SW 1271 (cell line): ENCODE measurements at regions not wholly inside any gene's neighbourhood (a gene's known extent, or its start where the extent isn't known, plus 50 kb on each side); places are given as distances from the start of the nearest gene placed in this dataset.
A peak's percentile ranks its signal among the peaks of the same experiment; 100 is the strongest.

Experiments used
- DNase-seq, 2 experiments: peaks; one replicate each; lab custom pipeline; 2025; lab: John Stamatoyannopoulos, UW

DNA sequence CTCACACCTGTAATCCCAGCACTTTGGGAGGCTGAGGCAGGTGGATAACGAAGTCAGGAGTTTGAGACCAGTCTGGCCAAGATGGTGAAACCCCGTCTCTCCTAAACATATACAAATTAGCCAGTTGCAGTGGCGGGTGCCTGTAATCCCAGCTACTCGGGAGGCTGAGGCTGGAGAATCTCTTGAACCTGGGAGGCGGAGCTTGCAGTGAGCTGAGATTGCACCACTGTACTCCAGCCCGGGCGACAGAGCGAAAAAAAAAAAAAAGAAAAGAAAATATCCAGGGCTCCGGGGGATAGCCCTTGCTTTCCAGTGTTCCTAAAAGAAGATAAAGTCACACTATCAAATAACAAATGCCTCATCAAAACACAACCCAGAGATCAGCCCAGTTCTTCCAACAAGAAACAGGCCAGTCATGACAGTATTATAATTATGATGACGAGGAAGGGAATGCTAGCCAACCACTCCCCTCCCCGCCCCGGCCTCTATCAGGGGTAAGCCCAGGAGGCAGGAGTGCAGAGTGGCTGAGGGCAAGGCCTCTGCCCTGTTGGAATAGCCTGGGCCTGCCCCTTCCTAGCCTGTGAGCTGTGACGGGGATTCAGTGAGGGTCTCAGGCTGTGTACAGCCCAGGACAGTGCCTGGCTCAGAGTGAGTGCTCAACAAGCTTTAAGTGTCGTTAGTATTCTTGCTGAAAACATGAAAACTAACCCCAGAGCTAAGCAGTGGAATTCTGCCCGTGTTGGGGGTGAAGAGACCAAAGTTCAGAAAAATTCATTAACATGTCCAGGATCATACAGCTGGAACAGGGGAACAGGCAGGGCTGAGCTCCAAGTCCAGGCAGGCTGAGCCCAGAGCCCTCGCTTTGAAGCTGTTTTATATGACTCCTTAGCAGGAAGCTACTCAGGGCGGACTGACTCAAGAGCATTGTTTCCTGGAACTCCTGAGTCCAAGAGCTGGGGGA, 54.3 kb downstream of the FAM241B start:
- DNase-seq: no peak

DNA sequence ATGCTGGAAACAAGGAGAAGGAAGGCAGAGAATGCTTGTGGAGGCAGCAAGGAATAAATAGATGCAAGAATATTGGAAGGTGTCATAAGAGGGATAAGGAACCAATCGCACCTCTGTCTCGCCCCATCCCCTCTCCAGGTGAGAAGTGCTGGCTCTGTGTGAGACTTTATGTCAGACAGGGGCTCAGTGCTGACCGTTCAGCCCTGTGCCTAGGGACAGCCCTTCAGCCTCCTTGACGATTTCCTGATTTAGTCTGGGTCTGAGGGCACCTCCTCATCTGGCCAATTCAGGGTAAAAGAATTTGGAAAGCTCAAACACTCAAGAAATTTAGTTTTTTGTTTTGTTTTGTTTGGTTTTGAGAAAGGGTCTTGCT, 54.9 kb downstream of the FAM241B start:
- DNase-seq: no peak

DNA sequence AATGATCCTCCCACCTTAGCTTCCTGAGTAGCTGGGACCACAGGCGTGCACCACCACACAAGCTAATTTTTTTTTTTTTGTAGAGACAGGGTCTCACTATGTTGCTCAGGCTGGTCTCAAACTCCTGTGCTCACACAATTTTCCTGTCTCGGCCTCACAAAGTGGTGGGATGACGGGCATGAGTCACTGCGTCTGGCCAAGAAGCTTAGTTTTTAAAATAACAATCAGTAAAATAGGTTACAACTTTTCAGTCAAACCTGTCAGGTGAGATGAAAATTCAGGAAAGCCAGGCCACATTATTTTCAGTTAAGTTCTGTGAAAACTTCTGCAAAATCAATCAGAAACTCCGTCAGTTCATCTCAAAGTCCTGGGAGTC, 55.4 kb downstream of the FAM241B start:
- DNase-seq: no peak

DNA sequence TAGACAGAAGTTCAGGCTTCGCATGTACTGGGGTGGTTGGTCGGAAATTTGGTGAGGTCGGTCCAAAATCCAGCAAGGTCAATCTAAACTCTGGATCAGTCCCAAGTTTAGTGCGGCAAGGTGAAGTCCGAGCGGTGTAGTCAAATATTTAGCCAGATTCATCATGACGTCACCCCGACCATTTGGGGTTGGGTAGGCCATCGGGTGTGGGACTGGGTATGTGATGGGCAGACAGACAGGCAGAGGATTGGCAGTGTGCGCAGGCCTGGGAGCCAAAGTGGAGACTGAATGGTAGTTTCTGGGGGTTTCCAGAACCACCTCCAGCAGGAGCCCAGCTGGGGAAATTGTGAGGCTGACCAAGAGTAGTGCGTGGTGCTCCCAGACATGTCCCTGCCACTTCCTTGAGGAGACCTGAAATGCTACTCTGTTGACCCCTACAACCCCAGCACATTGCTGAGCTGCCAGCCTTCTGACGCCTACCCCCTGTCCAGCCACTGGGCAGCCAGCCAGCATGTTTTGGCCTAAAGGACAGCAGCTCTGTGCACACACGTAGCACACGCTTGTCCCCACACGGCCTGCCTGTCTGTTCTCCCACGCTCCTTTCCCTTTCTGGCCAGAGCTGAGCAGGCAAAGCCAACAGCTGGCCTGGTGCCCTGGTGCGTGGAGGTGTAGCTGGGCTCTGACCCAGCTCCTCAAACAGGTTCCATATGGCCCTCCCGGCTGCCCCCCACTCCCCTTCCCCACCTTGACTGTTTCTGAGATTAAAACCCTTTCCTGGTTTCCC, 55.9 kb downstream of the FAM241B start:
- DNase-seq: no peak

DNA sequence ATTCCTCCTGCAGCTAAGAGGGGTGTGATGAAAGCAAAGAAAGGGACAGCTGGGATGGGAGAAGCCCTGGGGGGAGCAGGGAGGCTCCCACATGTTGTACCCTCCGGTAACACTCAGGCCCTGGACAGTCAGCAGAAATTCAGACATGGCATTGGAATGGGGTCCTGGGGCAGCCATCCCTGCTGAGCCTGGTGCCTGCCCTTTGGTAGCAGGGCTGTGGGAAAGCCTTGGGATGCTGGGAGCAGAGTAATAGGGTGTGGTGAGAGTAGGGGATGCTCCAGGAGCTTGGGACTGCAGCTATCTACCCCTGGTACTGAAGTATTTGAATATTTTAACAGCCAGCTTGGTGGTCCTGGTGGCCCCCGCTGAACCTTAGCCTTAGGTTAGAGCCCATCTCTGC, 56.8 kb downstream of the FAM241B start:
- DNase-seq: no peak

DNA sequence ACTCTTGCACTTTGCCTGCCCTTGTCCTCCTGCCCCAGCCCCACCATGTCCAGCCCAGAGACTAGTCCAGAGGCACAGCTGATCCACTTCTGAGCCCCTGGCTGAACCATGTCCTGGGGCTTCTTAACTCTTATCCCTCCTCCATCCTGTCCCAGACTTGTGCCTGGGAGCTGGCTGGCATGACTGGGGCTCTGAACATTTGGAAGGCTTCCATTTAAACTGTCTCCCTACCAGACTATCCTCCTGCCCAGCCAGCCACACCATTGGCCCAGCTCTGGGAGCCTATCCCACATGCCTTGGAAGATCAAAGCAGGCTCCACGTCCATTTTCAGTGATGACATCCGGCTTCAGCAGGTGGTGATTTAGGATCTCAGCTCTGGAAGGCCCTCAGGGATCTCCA, 57.4 kb downstream of the FAM241B start:
- no peak for DNase-seq

DNA sequence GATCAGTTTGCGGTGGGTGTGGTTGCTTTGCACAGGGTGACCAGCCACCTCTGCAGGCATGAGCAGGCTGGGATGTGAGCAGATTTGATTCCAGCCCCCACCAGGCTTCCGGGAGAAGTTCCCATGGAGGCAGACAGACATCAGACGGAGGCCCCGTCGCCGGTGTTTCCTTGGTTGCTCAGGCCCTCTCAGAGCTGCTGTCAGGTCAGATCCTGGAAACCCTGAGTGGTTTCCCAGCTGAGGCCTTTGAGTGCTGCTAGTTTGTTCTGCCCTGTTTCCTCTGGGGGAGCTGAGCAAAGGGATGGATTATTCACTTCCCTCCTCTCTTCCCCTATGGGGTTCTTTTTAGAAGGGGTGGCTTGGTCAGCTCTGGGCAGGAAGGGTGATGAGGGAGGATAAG, 62.2 kb downstream of the FAM241B start:
- no peak for DNase-seq

DNA sequence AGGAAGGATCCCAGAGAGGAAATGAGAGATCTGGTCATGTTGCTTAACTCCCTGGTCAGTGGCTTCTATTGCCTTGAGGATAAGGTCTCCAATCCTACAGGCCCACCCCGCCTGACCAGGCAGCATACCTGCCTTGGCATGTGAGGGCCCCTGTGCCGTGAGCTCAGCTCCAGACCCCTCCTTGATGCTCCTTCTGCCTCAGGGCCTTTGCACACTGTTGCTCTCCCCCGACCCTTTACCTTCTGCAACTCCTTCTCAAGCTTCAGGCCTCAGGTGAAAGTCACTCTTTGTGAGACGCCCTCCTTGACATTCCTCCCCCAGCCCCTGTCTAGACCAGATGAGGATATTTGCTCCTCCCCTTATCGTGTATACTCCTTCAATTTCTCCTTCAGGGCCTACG, 62.8 kb downstream of the FAM241B start:
- no peak for DNase-seq

DNA sequence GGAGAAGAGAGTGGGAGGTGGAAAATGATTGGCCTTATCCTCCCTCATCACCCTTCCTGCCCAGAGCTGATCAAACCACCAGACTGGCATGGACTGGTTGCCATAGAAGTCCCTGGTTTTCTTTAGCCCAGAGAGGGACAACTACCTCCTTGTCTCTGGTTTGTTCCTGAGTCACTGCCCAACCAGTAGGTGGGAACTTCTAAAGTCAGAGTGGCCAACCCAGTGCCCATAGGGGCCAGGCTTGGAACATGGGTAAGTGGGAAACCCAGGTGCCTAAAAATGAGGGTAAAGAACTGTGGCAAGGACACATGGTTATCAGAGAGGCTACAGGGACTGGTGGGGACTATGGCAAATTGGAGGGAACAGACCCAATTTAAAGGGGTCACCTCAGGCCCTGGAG, 63.8 kb downstream of the FAM241B start:
- DNase-seq: no peak

DNA sequence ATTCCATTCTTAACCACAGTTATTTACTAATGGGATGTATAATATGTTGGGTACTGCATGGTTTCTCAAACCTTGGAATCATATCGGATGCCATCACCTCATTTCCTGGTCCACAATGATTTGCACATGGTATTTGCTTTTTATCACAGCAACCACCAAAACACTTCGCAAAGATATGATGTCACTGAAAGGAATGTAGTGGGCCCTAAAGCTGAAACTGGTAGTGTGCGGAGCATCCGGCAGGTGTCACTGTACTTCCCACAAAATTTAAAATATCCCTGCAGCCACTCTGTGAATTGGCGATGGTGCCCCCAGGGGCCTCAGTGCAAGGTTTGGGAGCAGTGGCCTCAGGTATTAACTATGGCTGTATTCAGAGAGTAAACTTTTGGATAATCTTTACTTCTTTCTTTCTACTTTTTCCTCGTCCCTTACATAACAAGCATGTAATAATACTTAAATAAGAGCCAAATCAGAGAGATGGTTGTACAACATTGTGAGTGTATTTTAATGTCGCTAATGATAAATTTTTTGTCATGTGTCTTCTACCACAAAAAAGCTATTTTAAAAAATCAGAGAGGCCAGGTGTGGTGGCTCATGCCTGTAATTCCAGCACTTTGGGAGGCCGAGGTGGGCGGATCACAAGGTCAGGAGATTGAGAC, 66.2 kb downstream of the FAM241B start:
- DNase-seq: peak; percentile 49 to 79

DNA sequence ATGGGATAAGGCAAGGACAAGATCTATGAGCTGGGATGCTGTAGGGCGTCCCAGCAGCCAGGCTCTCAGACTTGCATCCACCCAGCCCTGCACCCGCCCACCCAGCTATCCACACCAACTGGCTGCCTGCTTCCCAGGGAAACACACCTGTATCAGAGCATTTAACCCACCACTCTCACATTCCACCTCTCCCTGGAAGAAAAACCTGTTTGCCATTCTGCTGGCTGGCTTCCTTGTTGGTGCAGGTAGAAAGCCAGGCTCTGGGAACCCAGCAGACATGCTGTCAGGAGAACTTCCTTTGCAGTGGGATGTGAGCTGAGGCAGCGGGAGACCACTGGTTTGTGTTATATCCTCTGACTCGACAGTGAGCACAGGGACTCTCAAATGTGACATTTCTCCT, 67.0 kb downstream of the FAM241B start:
- no peak for DNase-seq

DNA sequence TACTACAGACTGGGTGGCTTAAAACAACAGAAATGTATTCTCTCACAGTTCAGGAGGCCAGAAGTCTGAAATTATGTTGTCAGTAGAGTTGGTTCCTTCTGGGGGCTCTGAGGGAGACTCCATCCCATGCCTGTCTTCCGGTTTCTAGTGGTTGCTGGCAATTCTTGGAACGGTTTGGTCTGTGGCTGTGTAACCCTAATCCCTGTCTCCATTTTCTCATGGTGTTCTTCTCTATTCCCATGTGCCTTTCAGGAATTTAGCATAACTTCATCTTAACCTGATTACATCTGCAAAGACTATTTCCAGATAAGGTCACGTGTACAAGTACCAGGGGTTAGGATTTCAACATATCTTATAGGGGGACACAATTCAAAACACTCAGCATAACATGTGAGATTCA, 73.2 kb downstream of the FAM241B start:
- no peak for DNase-seq

DNA sequence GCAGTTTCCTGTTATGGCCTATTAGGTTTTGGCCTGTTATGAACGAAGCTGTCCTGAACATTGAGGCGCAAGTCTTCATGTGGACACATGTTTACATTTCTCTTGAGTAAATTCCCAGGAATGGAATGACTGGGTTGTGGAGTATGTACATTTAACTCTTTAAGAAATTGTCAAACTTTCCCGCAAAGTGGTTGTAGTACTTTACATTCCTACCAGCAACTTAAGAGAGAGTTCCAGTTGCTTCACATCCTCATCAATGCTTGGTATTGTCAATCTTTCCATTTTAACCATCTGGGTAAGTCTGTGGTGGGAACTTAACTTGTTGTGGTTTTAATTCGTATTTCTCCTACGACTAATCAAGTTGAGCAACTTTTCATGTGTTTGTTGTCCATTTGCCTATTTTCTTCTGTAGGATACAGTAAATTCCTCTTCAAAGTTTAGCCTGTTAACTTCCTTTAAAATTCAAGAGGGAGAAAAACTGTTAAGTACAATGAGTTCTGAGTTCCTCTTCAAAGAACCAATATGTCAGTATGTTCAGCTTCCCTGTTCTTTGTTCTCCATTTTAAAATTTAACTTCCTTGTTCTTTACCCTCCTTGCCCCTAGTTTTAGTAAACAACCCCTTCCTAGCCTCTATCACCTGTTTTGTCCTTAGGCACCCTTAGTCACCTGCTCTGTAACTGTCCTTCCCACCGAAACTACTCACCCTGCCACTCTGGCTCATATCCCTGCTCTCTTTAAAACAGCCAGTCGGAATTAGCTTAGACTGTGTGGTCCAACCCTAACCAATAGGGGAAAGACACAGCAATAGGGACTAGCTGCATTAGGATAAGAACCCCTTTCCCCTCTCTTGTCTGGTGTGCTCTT, 74.0 kb downstream of the FAM241B start:
- DNase-seq: peak in 1 of 2 experiments; percentile 12

DNA sequence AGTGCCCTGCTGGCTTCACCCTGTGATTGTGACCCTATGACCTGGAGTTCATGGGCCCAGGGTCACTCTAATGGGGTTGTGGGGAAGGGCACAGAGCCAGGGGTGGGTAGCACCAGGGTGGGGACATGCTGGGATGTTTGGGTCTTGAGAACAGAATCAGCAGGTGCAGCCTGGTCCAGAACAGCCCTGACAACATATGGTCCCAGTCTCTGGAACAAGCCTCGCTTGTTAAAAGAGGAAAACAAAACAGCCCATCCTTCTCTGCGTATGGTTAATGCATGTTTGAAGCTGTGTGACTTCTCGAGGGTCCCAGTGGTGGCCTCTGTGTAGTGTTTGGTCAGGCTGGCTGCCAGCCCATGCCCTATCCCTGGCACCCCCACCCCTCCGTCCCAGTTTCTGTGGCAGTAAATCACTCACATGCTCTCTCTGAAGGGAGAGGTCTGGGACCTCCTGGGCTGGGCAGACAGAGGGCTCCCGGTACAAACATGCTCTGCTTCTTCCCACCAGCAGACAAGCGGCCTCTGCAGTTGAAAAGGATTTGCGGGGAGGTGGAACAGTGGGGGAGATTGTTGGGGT, 79.4 kb downstream of the FAM241B start:
- no peak for DNase-seq

DNA sequence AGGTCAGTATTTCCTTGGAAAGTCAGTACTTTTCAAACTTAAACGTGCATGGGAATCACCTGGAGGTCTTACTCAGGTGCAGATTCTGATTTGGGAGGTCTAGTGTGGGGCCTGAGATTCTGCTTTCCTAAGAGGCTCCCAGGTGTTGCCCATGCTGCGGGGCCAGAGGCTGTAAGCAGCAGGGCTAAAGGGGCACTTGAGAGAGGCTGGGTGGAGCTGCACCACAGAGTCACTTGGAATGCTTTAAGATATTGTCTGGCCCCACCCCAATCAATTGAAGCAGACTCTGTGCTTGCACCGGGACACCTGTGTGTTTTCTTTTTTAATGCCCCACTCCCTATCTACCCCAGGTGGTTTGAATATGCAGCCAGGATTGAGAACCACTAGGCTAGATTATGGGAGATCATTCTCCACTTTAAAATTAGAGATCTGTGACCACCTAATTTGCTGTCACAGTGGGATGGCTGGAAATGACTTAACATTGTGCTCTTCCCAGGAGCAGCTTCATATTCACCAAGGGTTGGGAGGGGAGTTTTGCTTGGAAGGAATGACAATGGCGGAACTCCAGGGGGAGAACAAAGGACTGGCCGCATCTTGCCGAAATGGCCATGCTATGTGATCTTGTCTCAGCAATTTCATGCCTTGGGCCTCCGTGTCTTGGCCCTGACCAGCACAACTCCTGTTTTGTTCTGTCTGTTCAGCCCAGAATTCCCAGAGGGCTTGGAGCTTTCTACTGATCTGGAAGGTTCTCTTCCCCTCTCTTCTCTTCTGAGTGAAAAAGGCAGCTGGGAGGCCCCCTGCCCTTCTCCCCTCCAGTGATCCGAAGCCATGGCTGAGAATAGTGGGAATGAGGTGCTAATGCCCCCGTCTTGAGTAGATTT, 80.2 kb downstream of the FAM241B start:
- DNase-seq: no peak

DNA sequence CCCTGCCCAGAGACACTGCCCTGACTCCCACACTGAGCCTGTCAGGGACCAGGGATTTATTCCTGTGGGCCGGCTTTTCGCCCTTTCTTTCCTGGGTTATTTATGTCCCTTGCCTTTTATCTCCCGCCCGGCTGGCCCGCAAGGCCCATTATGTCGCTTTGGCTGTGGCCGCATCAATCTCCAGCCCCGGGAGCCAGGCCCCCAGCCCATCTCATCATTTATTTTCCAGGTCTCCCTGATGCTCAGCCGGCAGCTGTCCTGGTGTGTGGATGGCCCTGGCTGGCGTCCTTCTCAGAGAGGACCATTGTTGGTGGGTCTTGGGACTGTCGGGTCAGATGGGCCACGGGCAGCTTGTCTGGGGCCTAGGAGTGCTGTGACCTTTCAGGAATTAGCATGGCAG, 82.3 kb downstream of the FAM241B start:
- DNase-seq: no peak

DNA sequence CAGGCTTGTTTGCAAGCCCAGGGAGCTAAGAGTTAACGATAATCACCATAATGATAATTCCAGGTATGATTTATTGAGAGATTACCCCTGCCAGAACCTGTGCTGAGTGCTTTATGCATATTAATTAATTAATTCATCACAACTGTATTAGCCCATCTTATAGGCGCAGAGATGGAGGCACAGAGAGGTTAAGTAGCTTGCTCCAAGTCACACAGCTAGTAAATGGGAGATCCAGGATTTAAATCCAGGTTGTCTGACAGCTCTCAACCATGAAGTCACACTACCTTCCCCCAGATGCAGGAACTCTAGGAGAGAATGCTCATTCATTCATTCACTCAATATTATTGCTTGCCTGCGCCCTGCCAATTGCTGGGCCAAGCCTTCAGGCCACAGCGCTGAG, 84.5 kb downstream of the FAM241B start:
- DNase-seq: no peak

DNA sequence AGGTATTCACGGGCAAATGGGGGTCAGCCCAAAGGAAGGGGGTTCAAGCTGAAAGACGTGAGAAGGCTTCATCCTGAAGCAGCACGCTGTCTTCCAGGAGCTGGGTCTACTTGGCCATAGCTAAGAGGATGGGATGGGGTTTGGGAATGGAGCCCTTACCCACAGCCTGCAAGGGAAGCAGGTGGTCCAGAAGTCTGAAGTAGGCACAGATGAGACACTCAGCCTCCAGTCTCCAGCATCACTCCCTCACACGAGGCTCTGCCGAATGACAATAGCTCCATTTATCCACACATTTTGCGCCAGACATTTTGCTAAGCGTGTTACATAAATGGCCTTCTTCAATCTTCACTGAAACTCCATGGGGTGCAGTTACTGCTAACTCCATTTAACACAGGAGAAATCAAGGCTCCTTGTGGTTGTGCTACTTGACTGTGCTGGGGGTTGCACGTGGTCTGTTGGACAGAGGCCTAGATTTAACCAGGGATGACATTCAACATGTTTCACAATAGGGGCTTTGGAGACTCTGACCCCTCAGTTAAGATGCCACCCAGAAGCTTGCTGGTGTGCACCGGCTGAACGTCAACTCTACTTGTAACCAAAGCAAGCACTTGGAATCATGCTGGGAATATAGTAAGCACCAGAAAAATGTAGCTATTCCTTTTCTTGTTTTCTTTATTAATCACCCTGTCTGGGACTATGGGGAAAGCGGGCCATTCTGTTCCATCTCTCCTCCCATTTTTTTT, 85.3 kb downstream of the FAM241B start:
- DNase-seq: no peak

DNA sequence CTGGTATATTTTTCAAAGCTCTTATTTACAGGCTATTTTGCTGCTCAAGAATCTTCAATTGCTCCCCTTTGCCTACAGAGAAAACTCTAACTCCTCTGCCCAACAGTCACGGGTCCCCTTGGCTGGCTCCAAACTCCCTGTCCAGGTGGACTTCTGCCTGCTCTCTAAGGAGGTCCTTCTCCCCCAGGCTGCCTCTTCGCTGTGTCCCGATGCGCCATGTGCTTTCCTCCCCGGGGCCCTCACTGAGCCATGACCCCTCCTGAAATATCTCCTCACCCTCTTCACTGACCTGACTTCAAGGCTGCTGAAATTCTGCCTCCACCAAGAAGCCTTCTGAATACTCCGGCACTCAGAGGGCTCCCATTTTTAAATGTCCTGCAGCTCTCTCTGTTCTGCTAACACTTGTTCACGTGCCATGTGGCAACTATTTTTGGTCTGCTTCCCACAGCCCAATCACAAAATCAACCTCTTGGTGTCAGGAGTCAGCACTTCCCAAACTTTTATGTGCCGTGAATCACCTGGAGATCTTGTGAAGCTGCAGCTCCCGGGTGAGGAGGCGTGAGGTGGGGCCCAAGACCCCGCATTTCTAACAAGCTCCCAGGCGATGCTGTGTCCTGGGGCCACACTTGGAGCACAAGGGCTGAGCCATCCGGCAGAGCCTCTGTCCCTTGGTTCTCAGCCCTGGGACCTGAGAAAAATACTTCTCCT, 85.7 kb upstream of the COL13A1 start:
- DNase-seq: no peak
